ENCODE measurements at regions not wholly inside any gene's neighbourhood (a gene's known extent, or its start where the extent isn't known, plus 50 kb on each side); places are given as distances from the start of the nearest gene placed in this dataset.
"Not testable (repeated sequence)": the region's sequence is repeated elsewhere in the genome, so short reads cannot be mapped to it uniquely, and the experiment has no call there.

DNA sequence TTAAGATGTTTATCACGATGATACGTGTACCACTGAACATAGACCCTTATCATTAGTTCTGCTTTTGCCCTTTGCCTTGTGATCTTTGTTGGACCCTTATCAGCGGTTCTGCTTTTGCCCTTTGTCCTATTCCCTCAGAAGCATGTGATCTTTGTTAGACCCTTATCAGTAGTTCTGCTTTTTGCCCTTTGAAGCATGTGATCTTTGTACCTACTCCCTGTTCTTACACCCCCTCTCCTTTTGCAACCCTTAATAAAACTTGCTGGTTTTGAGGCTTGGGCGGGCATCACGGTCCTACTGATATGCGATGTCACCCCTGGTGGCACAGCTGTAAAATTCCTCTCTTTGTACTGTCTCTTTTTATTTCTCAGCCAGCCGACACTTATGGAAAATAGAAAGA is 117.0 kb downstream of the SDHAF3 start:
- H3K4me3 ChIP-seq; H3K27me3 ChIP-seq; H3K27ac ChIP-seq; H3K36me3 ChIP-seq; DNase-seq; intact Hi-C loops (cut with DNase I; ENCODE audit: low total_unique reads); H3K4me1 ChIP-seq: not testable (repeated sequence)
- H3K9me3 ChIP-seq: peaks cover 3 to 28% (median 4%) of the 10 kb centered on the region in 3 donors

DNA sequence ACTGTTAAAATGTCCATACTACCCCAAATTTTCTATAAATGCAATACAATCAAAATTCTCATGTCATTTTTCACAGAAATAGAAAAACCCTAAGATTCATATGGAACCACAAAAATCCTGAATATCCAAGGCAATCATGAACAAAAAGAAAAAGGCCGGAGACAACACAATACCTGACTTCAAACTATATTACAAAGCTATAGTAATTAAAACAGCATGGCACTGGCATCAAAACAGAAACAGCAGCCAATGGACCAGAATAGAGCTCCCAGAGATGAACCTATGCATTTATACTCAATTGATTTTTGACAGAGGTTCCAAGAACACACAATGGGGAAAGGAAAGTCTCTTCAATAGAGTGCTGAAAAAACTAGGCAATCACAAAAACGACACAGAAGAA is 128.8 kb downstream of the SDHAF3 start:
- Histone ChIP-seq H3K9me3 (peaks cover 0 to 7% (median 4%) of the 10 kb centered on the region in 3 donors), H3K27me3 (no peaks in the 10 kb centered on the region), H3K4me1 (no peaks in the 10 kb centered on the region), H3K4me3 (no peak overlapping the region), H3K36me3 (no peaks in the 10 kb centered on the region), H3K27ac (no peak overlapping the region)
- no peak for DNase-seq
- TF ChIP-seq, protein P1, sequence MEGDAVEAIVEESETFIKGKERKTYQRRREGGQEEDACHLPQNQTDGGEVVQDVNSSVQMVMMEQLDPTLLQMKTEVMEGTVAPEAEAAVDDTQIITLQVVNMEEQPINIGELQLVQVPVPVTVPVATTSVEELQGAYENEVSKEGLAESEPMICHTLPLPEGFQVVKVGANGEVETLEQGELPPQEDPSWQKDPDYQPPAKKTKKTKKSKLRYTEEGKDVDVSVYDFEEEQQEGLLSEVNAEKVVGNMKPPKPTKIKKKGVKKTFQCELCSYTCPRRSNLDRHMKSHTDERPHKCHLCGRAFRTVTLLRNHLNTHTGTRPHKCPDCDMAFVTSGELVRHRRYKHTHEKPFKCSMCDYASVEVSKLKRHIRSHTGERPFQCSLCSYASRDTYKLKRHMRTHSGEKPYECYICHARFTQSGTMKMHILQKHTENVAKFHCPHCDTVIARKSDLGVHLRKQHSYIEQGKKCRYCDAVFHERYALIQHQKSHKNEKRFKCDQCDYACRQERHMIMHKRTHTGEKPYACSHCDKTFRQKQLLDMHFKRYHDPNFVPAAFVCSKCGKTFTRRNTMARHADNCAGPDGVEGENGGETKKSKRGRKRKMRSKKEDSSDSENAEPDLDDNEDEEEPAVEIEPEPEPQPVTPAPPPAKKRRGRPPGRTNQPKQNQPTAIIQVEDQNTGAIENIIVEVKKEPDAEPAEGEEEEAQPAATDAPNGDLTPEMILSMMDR (IDR thresholded peaks at IDR 0.05): no peak
- intact Hi-C loops (cut with DNase I; ENCODE audit: low total_unique reads): no loop called here

DNA sequence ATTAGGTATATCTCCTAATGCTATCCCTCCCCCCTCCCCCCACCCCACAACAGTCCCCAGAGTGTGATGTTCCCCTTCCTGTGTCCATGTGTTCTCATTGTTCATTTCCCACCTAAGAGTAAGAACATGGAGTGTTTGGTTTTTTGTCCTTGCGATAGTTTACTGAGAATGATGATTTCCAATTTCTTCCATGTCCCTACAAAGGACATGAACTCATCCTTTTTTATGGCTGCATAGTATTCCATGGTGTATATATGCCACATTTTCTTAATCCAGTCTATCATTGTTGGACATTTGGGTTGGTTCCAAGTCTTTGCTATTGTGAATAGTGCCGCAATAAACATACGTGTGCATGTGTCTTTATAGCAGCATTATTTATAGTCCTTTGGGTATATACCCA is 140.7 kb downstream of the SDHAF3 start:
- DNase-seq; H3K27me3 ChIP-seq; H3K4me3 ChIP-seq; intact Hi-C loops (cut with DNase I; ENCODE audit: low total_unique reads); H3K36me3 ChIP-seq; H3K27ac ChIP-seq; H3K9me3 ChIP-seq; H3K4me1 ChIP-seq: not testable (repeated sequence)

DNA sequence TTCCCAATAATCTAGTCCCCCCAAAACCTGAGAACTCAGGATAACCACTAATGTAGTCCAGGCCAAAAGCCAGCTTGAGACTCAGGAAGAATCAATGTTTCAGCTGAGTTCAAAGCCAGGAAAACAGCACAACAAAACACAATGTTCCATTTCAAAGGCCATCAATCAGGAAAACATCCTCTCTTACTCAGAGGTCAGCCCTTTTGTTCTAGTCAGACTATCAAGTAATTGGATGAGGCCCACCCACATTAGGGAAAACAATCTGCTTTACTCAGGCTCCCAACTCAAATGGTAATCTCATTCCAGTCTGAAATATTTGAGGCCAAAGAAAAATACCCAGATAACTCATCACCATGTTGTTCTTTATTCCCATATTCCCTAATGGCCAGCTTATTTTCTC is 152.2 kb downstream of the SDHAF3 start:
- no peaks in the 10 kb centered on the region for H3K27me3 ChIP-seq
- no peak overlapping the region for H3K27ac ChIP-seq
- no peaks in the 10 kb centered on the region for H3K4me1 ChIP-seq
- intact Hi-C loops (cut with DNase I; ENCODE audit: low total_unique reads): no loop called here
- H3K4me3 ChIP-seq: no peak overlapping the region
- DNase-seq: no peak
- no peaks in the 10 kb centered on the region for H3K36me3 ChIP-seq
- TF ChIP-seq, protein P1 (IDR thresholded peaks at IDR 0.05): no peak
- no peaks in the 10 kb centered on the region for H3K9me3 ChIP-seq

DNA sequence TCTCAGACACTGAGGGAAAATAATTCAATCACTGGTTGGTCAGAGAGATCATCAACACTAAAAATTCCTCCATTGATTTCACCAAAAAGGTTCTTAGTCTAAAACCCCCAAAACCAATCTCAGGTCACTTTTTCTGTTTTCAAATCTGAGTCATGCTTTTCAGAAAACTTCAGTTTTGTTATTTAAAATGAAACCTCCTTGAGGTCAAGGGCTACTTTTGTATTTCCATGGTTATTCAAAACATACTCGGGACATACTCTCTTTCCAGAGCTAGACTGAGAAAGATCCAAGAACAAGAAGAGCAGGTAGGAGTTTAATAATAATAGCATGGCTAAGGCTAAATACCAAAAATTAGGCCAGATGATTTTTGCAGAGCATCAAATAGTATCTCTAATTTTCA is 152.8 kb downstream of the SDHAF3 start:
- Histone ChIP-seq H3K4me1 (no peaks in the 10 kb centered on the region), H3K27ac (no peak overlapping the region), H3K27me3 (no peaks in the 10 kb centered on the region), H3K36me3 (no peaks in the 10 kb centered on the region), H3K4me3 (no peak overlapping the region), H3K9me3 (no peaks in the 10 kb centered on the region)
- intact Hi-C loops (cut with DNase I; ENCODE audit: low total_unique reads): no loop called here
- TF ChIP-seq, protein P1 (IDR thresholded peaks at IDR 0.05): no peak
- DNase-seq: no peak

DNA sequence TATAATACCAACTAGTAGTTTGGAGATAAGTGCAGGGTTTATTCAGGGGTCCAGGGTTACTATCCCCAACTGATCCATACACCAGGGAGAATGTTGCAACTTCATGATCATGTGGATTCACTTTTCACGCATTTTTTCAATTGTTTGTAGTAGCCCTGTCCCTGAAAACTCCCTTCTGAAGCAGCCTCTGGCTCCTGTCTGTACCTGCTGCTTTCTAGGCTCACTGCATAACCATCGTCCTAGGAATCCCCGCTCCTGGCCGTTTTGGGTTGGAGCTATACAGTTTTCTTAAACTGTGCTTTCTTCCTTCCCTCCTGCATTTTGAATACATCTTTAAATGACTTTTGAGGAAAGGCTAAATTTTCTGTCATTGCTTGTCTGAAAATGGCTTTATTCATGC is 154.1 kb downstream of the SDHAF3 start:
- intact Hi-C loops (cut with DNase I; ENCODE audit: low total_unique reads): no loop called here
- Histone ChIP-seq H3K9me3 (no peaks in the 10 kb centered on the region), H3K36me3 (no peaks in the 10 kb centered on the region), H3K27me3 (no peaks in the 10 kb centered on the region), H3K4me3 (no peak overlapping the region), H3K27ac (no peak overlapping the region), H3K4me1 (no peaks in the 10 kb centered on the region)
- no peak for DNase-seq
- TF ChIP-seq, protein P1 (IDR thresholded peaks at IDR 0.05): no peak

DNA sequence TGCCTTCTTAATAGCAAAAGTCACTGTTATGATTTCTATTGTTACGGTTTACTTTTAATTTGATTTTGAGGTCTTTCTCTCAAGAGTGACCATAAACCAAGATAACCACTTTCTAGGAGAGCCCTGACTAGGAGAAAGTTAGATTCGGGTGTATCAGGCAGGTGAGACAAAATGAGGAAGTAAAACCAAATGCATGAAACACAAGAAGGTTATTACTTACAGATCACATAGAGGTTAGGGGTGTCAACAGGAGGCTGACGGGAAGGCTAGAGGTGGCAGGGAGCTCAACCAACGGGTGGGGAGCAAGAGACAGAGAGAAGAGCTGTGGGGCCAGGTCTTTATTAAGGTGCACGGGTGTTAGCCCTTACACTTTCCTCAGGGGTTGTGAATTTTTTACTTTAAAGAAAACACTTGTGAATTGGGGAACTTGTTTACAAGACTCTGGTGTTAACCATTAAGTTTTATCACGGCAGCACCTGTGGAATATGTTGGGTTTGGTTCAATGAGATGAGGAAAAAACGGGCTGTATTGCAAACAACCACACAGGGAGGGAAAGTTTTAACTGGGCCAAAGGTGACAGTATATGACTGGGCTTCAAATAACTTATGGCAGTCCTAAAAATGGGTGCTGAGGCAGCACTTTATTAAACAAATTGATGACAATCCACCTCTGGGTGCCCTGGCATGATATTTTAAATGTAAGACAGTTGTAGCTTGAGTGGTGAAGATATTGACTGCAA is 154.9 kb downstream of the SDHAF3 start:
- H3K27me3 ChIP-seq: no peaks in the 10 kb centered on the region
- H3K36me3 ChIP-seq: no peaks in the 10 kb centered on the region
- TF ChIP-seq, protein P1 (IDR thresholded peaks at IDR 0.05): no peak
- intact Hi-C loops (cut with DNase I; ENCODE audit: low total_unique reads): no loop called here
- no peak for DNase-seq
- H3K27ac ChIP-seq: no peak overlapping the region
- H3K4me3 ChIP-seq: no peak overlapping the region
- no peaks in the 10 kb centered on the region for H3K9me3 ChIP-seq
- no peaks in the 10 kb centered on the region for H3K4me1 ChIP-seq

Measured in tibial artery (tissue), 4 donors.